Thyroid gland (tissue), 4 donors: ENCODE measurements at regions not wholly inside any gene's neighbourhood (a gene's known extent, or its start where the extent isn't known, plus 50 kb on each side); places are given as distances from the start of the nearest gene placed in this dataset.
"Not testable (repeated sequence)": the region's sequence is repeated elsewhere in the genome, so short reads cannot be mapped to it uniquely, and the experiment has no call there.

ENCODE experiments used
- CTCF ChIP-seq, 6 experiments: fragments of 200-600 bp in 3 of 6; fragments of 450-650 bp in 3 of 6; sonication (generic) in 3 of 6; IDR thresholded peaks; one replicate each; pipeline ENCODE4 v1.5.1; 2016 to 2019; ENCODE audit warnings: antibody characterized with exemption in 6 of 6, mild to moderate bottlenecking in 2 of 6, inconsistent platforms in 1 of 6, moderate library complexity in 1 of 6
- POLR2A ChIP-seq, 2 donors: fragments of 450-650 bp; IDR thresholded peaks; one replicate each; pipeline ENCODE4 v1.6.1; 2017; ENCODE audit warnings: antibody characterized with exemption in 2 of 2, mild to moderate bottlenecking in 2 of 2, moderate library complexity in 1 of 2

DNA sequence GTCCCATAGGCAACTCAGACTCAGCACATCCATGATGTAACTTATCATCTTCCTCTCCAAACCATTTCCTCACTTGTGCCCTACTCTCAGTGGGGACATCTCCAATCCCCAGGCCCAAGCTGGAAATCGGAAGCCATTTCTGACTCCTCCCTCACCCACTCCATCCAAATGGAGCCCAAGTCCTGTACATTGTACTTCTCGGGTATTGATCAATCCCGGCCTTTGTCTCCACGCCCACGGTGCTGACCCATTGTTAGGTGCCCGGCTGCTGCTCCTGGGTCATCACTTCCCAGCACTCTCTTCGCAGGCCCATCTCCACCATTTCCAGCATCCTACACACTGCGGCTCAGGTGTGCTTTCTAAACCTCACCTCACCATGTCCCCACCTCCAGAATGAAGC is 1969.6 kb downstream of the FOXD4L5 start:
- not testable (repeated sequence) for TF ChIP-seq CTCF, POLR2A (IDR thresholded peaks at IDR 0.05)
